ENCODE measurements at regions not wholly inside any gene's neighbourhood (a gene's known extent, or its start where the extent isn't known, plus 50 kb on each side); places are given as distances from the start of the nearest gene placed in this dataset.

GRCh38 chr3:70517124-70517890 lies 204.9 kb upstream of the MDFIC2 start:
- Histone ChIP-seq H3K36me3 (ENCODE audit: insufficient read depth, low read length) (no peaks in the 10 kb centered on the region), H3K9me2 (ENCODE audit: insufficient read depth, low read length) (no peaks in the 10 kb centered on the region)
- no peak for TF ChIP-seq MXI1 (conservative IDR thresholded peaks at IDR 0.05; ENCODE audit: poor library complexity, severe bottlenecking)
- TF ChIP-seq POLR2AphosphoS5 (IDR thresholded peaks at IDR 0.05): no peak
- no peak for TF ChIP-seq RAD21 (conservative IDR thresholded peaks at IDR 0.05)
- no peak for TF ChIP-seq EP300 (conservative IDR thresholded peaks at IDR 0.05; ENCODE audit: poor library complexity, severe bottlenecking)

GRCh38 chr3:70516076-70516475 lies 203.6 kb upstream of the MDFIC2 start:
- H2AFZ ChIP-seq (ENCODE audit: low read depth, low read length): no peak overlapping the region
- H3K9me2 ChIP-seq (ENCODE audit: insufficient read depth, low read length): no peaks in the 10 kb centered on the region
- H3K4me3 ChIP-seq (ENCODE audit: low read length): no peak overlapping the region
- H3K4me2 ChIP-seq (ENCODE audit: low read length): no peak overlapping the region
- TF ChIP-seq SMC3 (conservative IDR thresholded peaks at IDR 0.05; ENCODE audit: poor library complexity) (no peak), EP300 (conservative IDR thresholded peaks at IDR 0.05; ENCODE audit: poor library complexity, severe bottlenecking) (no peak), EZH2 (IDR thresholded peaks at IDR 0.05; ENCODE audit: borderline replicate concordance, insufficient read depth, low read length, poor library complexity, severe bottlenecking) (no peak), RAD21 (conservative IDR thresholded peaks at IDR 0.05) (no peak), CTCF (IDR thresholded peaks at IDR 0.05; ENCODE audit: poor library complexity, severe bottlenecking) (no peak), TAF1 (IDR thresholded peaks at IDR 0.05; ENCODE audit: low read depth) (no peak), REST (IDR thresholded peaks at IDR 0.05; ENCODE audit: borderline replicate concordance) (no peak), POLR2AphosphoS5 (IDR thresholded peaks at IDR 0.05) (no peak), MXI1 (conservative IDR thresholded peaks at IDR 0.05; ENCODE audit: poor library complexity, severe bottlenecking) (no peak)
- H3K27ac ChIP-seq (ENCODE audit: low read length): no peak overlapping the region
- H3K27me3 ChIP-seq (ENCODE audit: insufficient read depth, low read depth, low read length): no peaks in the 10 kb centered on the region
- no peaks in the 10 kb centered on the region for H3K9me3 ChIP-seq (ENCODE audit: low read length)
- no peaks in the 10 kb centered on the region for H3F3A ChIP-seq (ENCODE audit: insufficient read depth, low read length, poor library complexity, severe bottlenecking)
- no peaks in the 10 kb centered on the region for H3K79me2 ChIP-seq (replicated peaks; ENCODE audit: insufficient read depth, low read length)
- H4K20me1 ChIP-seq (ENCODE audit: insufficient read depth): no peaks in the 10 kb centered on the region
- H3K36me3 ChIP-seq (ENCODE audit: insufficient read depth, low read length): no peaks in the 10 kb centered on the region
- H3K9ac ChIP-seq (ENCODE audit: low read length): no peak overlapping the region

More at GRCh38 chr3:70517124-70517890, 204.9 kb upstream of the MDFIC2 start:
- H3K27me3 ChIP-seq (ENCODE audit: insufficient read depth, low read depth, low read length): no peaks in the 10 kb centered on the region
- H3K79me2 ChIP-seq (replicated peaks; ENCODE audit: insufficient read depth, low read length): no peaks in the 10 kb centered on the region
- H3K27ac ChIP-seq (ENCODE audit: low read length): no peak overlapping the region
- H3K9me3 ChIP-seq (ENCODE audit: low read length): no peaks in the 10 kb centered on the region
- no peaks in the 10 kb centered on the region for H4K20me1 ChIP-seq (ENCODE audit: insufficient read depth)
- no peak overlapping the region for H3K4me2 ChIP-seq (ENCODE audit: low read length)
- H2AFZ ChIP-seq (ENCODE audit: low read depth, low read length): no peak overlapping the region
- H3K4me3 ChIP-seq (ENCODE audit: low read length): no peak overlapping the region
- no peaks in the 10 kb centered on the region for H3F3A ChIP-seq (ENCODE audit: insufficient read depth, low read length, poor library complexity, severe bottlenecking)
- H3K9ac ChIP-seq (ENCODE audit: low read length): no peak overlapping the region

Data from neural cell (in vitro differentiated cells).